Activated CD8-positive, alpha-beta T cell treated with anti-CD3 and anti-CD28 coated beads for 36 hours (primary cell): ENCODE measurements at regions not wholly inside any gene's neighbourhood (a gene's known extent, or its start where the extent isn't known, plus 50 kb on each side); places are given as distances from the start of the nearest gene placed in this dataset.
"Not testable (repeated sequence)": the region's sequence is repeated elsewhere in the genome, so short reads cannot be mapped to it uniquely, and the experiment has no call there.

ENCODE experiments used
- ATAC-seq: fragments of 200-7000 bp; cut with Tn5 transposase; one replicate; pipeline ENCODE4 v1.10.0; 2021; ENCODE audit warnings: mild to moderate bottlenecking, moderate library complexity
- CTCF ChIA-PET: fragments of 350-600 bp; sonication (Branson Sonifier 250); formaldehyde crosslinking; loops from one replicate; lab custom pipeline; 2021; ENCODE audit warnings: antibody characterized with exemption; lab: Charles Lee
- POLR2A ChIA-PET: fragments of 350-600 bp; sonication (Branson Sonifier 250); formaldehyde crosslinking; loops from one replicate; lab custom pipeline; 2021; ENCODE audit warnings: antibody characterized with exemption; lab: Charles Lee
- DNase-seq: peaks from one replicate; pipeline ENCODE4 v3.0.0-alpha.2; 2020
- H3K27ac Mint-ChIP-seq: one replicate; pipeline ENCODE4 v1.8.0; 2021; ENCODE audit warnings: mild to moderate bottlenecking, mixed read lengths
- H3K27me3 Mint-ChIP-seq: one replicate; pipeline ENCODE4 v1.8.0; 2021; ENCODE audit warnings: mixed read lengths
- H3K36me3 Mint-ChIP-seq: one replicate; pipeline ENCODE4 v1.8.0; 2021; ENCODE audit warnings: low read depth, mixed read lengths
- H3K4me1 Mint-ChIP-seq: one replicate; pipeline ENCODE4 v1.8.0; 2021; ENCODE audit warnings: low read depth, mixed read lengths
- H3K4me3 Mint-ChIP-seq: one replicate; pipeline ENCODE4 v1.8.0; 2021; ENCODE audit warnings: mild to moderate bottlenecking, moderate library complexity, mixed read lengths
- H3K9me3 Mint-ChIP-seq: one replicate; pipeline ENCODE4 v1.8.0; 2021; ENCODE audit warnings: mixed read lengths
- CTCF ChIP-seq: fragments of 200-600 bp; IDR thresholded peaks from one replicate; pipeline ENCODE4 v1.8.0; 2022; ENCODE audit warnings: antibody characterized with exemption, mild to moderate bottlenecking
- intact Hi-C: fragments of 100-400 bp; cut with micrococcal nuclease; formaldehyde crosslinking; loops from one replicate; pipeline ENCODE4 v1.10.0; 2022

- intact Hi-C loops: no loop called here
- no peak for TF ChIP-seq CTCF
- no peaks in the 10 kb centered on the region for H3K27me3 Mint-ChIP-seq
- H3K4me3 Mint-ChIP-seq: no peak overlapping the region
- ChIA-PET CTCF (no interaction called here), POLR2A (no interaction called here)
- no peak overlapping the region for H3K27ac Mint-ChIP-seq
- H3K36me3 Mint-ChIP-seq: no peaks in the 10 kb centered on the region
- ATAC-seq (no peak), DNase-seq (no peak)
- H3K4me1 Mint-ChIP-seq: no peaks in the 10 kb centered on the region
- H3K9me3 Mint-ChIP-seq: peaks cover 1% of the 10 kb centered on the region
These were observed 119.0 kb upstream of the HCCS start for GRCh38 chrX:10992110-10992509.

- POLR2A ChIA-PET, H3K27me3 Mint-ChIP-seq, ATAC-seq, H3K36me3 Mint-ChIP-seq, H3K9me3 Mint-ChIP-seq, H3K4me1 Mint-ChIP-seq, intact Hi-C loops, H3K27ac Mint-ChIP-seq, H3K4me3 Mint-ChIP-seq, CTCF ChIA-PET, DNase-seq: not testable (repeated sequence)
These were observed 104.1 kb upstream of the HCCS start for GRCh38 chrX:11007076-11007475.

GRCh38 chrX:11010476-11010875, 100.7 kb upstream of the HCCS start:
- Mint-ChIP-seq H3K4me3 (no peak overlapping the region), H3K36me3 (no peaks in the 10 kb centered on the region), H3K27ac (no peak overlapping the region), H3K4me1 (no peaks in the 10 kb centered on the region), H3K9me3 (no peaks in the 10 kb centered on the region), H3K27me3 (no peaks in the 10 kb centered on the region)
- CTCF ChIA-PET: no interaction called here
- intact Hi-C loops: no loop called here
- POLR2A ChIA-PET: no interaction called here
- DNase-seq (no peak), ATAC-seq (no peak)
- TF ChIP-seq CTCF: no peak

DNA sequence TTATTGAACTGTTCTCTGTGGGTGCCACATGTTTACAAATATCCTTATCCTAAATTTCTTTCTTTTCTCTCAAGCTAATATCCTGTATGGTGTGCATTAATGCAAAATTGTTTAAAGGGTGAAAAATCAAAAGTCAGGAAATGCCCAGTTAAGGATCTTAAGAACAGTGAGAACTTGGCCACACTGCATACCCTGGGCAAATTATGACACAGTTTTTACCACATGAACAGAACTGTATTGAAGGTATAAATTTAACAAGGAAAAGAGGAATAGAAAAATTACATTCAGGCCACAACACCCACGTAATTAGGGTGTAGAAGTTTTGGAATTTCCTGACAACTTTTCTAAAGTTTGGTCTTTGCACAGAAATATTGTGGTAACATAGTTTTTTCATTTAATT, 94.4 kb upstream of the HCCS start:
- TF ChIP-seq CTCF: no peak
- intact Hi-C loops: no loop called here
- ChIA-PET POLR2A (no interaction called here), CTCF (no interaction called here)
- ATAC-seq (no peak), DNase-seq (no peak)
- Mint-ChIP-seq H3K4me3 (no peak overlapping the region), H3K9me3 (no peaks in the 10 kb centered on the region), H3K36me3 (no peaks in the 10 kb centered on the region), H3K27me3 (no peaks in the 10 kb centered on the region), H3K4me1 (no peaks in the 10 kb centered on the region), H3K27ac (no peak overlapping the region)

DNA sequence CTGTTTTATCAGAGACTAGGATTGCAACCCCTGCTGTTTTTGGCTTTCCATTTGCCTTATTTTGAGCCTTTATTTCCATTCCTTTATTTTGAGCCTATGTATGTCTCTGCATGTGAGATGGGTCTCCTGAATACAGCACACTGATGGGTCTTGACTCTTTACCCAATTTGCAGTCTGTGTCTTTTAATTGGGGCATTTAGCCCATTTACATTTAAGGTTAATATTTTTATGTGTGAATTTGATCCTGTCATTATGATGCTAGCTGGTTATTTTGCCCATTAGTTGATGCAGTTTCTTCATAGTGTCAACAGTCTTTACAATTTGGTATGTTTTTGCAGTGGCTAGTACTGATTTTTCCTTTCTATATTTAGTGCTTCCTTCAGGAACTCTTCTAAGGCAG, 88.5 kb upstream of the HCCS start:
- H3K27ac Mint-ChIP-seq, H3K4me1 Mint-ChIP-seq, POLR2A ChIA-PET, H3K4me3 Mint-ChIP-seq, H3K36me3 Mint-ChIP-seq, DNase-seq, H3K27me3 Mint-ChIP-seq, ATAC-seq, H3K9me3 Mint-ChIP-seq, CTCF ChIA-PET, intact Hi-C loops: not testable (repeated sequence)

DNA sequence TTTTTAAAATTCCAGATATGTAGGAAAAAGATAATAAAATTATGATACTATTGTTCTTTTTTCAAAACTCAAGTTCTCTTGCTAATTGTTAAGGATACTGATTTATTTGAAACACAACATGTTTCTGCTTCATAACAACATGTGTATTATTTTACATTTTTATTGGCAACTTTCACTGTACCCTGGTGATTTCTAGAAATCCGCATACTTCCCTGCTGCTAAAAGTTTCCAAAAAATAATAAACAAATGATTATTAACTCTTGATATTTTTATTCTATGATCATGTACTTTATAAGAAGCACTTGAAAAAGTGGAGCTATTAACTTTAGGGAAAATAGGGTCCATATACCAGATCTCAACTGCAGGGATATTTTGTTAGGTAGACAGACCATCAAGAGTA, 71.2 kb upstream of the HCCS start:
- intact Hi-C loops: no loop called here
- CTCF ChIA-PET: no interaction called here
- Mint-ChIP-seq H3K9me3 (no peaks in the 10 kb centered on the region), H3K27ac (no peak overlapping the region), H3K27me3 (no peaks in the 10 kb centered on the region), H3K4me1 (no peaks in the 10 kb centered on the region), H3K4me3 (no peak overlapping the region), H3K36me3 (no peaks in the 10 kb centered on the region)
- TF ChIP-seq CTCF: no peak
- DNase-seq: no peak
- POLR2A ChIA-PET: no interaction called here
- no peak for ATAC-seq
